ENCODE measurements at regions not wholly inside any gene's neighbourhood (a gene's known extent, or its start where the extent isn't known, plus 50 kb on each side); places are given as distances from the start of the nearest gene placed in this dataset.
A peak's percentile ranks its signal among the peaks of the same experiment; 100 is the strongest.
"Not testable (repeated sequence)": the region's sequence is repeated elsewhere in the genome, so short reads cannot be mapped to it uniquely, and the experiment has no call there.

DNA sequence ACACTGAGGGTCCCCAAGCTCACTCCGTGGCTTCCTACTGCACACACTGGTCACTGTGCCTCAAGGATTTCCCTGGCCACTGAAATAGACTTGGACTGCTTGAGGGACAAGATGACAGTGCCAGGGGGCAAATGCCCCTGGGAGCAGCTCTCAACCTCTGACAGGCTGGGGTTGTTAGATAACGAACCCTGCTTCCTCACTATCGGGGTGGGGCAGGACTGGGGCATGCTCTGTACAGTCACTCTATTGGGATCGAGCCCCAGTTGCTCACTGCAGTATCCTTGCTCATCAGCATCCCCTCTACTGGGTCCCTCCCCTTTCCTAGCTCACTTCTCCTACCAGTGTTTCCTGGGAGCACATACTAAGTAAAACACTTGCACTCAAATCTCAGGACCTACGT is 610.8 kb downstream of the NTRK3 start:
- H3K4me3 ChIP-seq (replicated peaks in 1 of 2; ENCODE audit: low read depth in 2 of 2, low read length in 2 of 2), result no peak overlapping the region
- DNase-seq (ENCODE audit: low read depth in 2 of 2), result no peak
- TF ChIP-seq, protein P1, sequence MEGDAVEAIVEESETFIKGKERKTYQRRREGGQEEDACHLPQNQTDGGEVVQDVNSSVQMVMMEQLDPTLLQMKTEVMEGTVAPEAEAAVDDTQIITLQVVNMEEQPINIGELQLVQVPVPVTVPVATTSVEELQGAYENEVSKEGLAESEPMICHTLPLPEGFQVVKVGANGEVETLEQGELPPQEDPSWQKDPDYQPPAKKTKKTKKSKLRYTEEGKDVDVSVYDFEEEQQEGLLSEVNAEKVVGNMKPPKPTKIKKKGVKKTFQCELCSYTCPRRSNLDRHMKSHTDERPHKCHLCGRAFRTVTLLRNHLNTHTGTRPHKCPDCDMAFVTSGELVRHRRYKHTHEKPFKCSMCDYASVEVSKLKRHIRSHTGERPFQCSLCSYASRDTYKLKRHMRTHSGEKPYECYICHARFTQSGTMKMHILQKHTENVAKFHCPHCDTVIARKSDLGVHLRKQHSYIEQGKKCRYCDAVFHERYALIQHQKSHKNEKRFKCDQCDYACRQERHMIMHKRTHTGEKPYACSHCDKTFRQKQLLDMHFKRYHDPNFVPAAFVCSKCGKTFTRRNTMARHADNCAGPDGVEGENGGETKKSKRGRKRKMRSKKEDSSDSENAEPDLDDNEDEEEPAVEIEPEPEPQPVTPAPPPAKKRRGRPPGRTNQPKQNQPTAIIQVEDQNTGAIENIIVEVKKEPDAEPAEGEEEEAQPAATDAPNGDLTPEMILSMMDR (IDR thresholded peaks at IDR 0.05; ENCODE audit: low read depth, low read length), result no peak

DNA sequence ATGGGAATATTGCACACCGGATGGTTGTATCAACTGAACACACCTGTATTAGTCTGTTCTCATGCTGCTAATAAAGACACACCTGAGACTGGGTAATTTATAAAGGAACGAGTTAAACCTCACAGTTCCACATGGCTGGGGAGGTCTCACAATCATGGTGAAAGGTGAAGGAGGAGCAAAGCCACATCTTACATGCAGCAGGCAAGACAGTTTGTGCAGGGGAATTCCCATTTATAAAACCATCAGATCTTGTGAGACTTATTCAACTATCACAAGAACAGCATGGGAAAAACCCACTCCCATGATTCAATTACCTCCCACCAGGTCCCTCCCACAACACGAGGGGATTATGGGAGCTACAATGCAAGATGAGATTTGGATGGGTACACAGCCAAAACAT is 613.5 kb downstream of the NTRK3 start:
- H3K4me3 ChIP-seq (replicated peaks in 1 of 2; ENCODE audit: low read depth in 2 of 2, low read length in 2 of 2); DNase-seq (ENCODE audit: low read depth in 2 of 2): not testable (repeated sequence)

DNA sequence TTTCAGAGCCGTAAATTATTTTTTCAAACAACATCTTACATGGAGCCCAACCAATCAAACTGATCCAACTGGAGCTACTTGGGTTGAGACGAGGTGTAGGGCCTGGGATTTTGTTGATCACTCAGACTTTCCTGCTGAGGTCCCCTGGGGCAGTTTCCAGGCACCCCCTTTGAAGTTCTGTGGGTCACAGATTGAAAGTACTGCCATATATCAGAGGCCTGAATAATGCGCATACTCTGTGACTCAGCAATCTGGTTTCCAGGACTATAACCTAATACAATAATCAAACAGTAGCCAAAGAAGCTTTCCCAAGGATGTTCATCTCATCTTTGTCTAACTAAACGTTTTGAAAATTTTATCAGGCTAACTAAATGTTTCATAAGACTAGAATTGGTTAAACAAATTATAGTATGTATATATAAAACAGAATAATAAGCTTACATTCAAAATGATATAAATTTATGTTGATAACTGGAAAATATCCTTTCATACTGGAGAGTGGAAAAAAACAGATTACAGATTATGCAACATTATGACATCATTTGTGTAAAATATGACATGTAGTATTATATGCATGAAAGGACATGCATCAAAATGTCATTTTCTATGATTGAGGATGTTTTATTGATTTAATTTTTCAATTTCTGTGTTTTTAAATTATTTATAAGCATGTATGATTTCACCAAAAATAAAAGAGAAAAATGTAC is 617.1 kb downstream of the NTRK3 start:
- TF ChIP-seq, protein P1 (IDR thresholded peaks at IDR 0.05; ENCODE audit: low read depth, low read length), result no peak
- no peak overlapping the region for H3K4me3 ChIP-seq (replicated peaks in 1 of 2; ENCODE audit: low read depth in 2 of 2, low read length in 2 of 2)
- no peak for DNase-seq (ENCODE audit: low read depth in 2 of 2)

DNA sequence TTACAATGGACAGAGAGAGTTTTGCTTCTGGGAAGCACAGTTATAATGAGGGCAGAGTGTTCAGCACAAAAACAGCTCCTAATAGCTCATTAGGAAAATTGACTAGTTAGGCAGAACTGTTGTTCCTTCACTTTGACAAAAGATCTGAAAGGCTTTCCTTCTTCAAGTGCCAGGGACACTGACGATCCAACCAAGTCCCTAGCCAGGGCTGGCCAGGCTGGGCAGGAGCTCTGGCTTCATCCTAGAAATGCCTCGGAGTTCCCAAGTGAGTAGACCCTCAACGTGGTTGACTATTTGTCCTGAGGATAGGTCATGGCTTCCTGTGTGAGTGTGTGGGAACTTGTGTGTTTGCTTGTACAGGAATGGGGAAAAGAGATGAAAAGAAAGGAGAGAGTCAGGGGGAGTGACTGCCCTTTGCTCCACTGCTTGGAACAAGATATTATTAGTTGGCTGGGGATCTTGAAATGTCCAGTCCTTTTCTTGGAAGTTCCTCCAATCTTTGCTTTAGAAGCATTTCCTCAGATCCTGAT is 617.9 kb downstream of the NTRK3 start:
- H3K4me3 ChIP-seq (replicated peaks in 1 of 2; ENCODE audit: low read depth in 2 of 2, low read length in 2 of 2), result no peak overlapping the region
- TF ChIP-seq, protein P1 (IDR thresholded peaks at IDR 0.05; ENCODE audit: low read depth, low read length), result no peak
- no peak for DNase-seq (ENCODE audit: low read depth in 2 of 2)

DNA sequence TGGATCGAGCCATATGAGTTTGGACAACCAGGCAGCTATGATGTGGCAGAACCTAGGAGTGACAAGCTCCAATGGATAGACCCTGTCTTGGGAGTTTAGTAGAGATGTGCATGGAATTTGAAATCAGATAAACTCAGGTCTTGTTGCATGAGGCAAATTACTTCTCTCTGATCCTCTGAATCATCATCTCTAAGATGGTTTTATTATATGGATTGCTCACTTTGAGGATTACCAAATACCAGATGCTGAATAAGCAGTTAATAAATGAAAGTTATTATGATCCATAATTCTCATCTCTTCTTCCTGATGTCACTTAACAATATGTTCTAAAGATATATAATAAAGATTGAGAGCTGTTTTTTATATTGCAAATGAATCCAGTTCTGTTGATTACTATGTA is 622.2 kb downstream of the NTRK3 start:
- TF ChIP-seq, protein P1 (IDR thresholded peaks at IDR 0.05; ENCODE audit: low read depth, low read length), result no peak
- peak in 1 of 2 donors; percentile 37 for DNase-seq (ENCODE audit: low read depth in 2 of 2)
- no peak overlapping the region for H3K4me3 ChIP-seq (replicated peaks in 1 of 2; ENCODE audit: low read depth in 2 of 2, low read length in 2 of 2)

DNA sequence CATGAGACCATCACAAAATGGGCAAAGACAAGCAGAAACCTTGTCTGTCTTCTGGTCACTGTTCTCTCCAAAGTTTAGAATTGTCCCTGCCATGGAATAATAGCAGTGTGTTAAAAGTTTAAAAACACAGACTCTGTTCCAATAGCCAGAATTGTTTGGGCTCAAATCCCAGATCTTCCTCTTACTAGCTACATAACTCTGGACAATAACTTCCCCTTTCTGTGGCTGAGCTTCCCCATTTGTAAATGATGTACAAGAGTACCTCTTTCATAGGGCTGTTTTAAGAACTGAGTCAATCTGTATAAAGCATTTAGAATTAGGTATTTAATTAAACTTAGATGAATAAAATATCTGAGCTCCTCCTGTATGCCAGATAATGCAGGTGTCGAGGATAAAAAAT is 623.0 kb downstream of the NTRK3 start:
- TF ChIP-seq, protein P1 (IDR thresholded peaks at IDR 0.05; ENCODE audit: low read depth, low read length), result no peak
- DNase-seq (ENCODE audit: low read depth in 2 of 2), result no peak
- H3K4me3 ChIP-seq (replicated peaks in 1 of 2; ENCODE audit: low read depth in 2 of 2, low read length in 2 of 2), result no peak overlapping the region

DNA sequence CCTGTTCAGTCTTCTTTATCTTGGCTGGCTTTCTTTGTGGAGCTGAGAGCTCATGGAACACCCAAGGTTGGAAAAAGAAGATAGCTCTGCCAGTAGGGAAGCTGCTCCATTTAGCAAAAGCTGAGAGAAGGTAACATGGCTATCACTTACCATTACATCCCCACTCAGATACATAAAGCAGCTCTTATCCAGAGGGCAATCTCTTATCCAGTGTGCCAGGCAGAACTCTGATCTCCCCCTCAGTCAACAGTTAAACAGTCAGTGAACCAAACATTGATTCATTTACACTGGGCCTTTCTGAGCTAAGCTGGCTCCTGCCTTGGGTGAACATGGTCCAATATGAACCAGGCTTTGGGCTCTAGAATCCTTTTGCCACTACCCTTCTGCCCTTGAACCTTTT is 624.2 kb downstream of the NTRK3 start:
- no peak for DNase-seq (ENCODE audit: low read depth in 2 of 2)
- H3K4me3 ChIP-seq (replicated peaks in 1 of 2; ENCODE audit: low read depth in 2 of 2, low read length in 2 of 2), result no peak overlapping the region
- TF ChIP-seq, protein P1 (IDR thresholded peaks at IDR 0.05; ENCODE audit: low read depth, low read length), result no peak
